HG03159 (cell line): ENCODE measurements at regions not wholly inside any gene's neighbourhood (a gene's known extent, or its start where the extent isn't known, plus 50 kb on each side); places are given as distances from the start of the nearest gene placed in this dataset.

Source experiments
- ATAC-seq: cut with Tn5 transposase; IDR thresholded peaks from one replicate; pipeline ENCODE4 v1.9.1; 2021; ENCODE audit warnings: mild to moderate bottlenecking, moderate library complexity; ENCODE audit not compliant: unreplicated experiment

DNA sequence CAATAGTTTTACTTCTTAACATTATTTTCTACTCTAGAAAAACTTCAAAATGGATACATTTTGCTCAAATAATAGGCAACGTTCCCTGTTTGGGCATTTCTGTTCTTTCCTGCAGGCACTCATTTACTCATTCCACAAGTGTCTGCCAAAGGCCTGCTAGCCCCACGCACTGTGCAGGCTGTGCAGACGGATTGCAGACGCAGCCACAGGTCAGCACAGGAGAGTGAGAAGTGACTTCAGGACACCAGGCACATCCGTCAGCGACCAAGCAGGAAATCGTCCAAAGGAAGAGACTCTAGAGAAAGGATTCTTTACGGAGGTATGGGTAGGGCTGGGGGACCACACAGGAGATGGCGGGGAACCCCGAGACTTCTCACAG lies 103.0 kb upstream of the AGAP1 start:
- ATAC-seq: no peak

GRCh38 chr2:235391921-235392615 lies 101.8 kb upstream of the AGAP1 start:
- ATAC-seq: no peak

DNA sequence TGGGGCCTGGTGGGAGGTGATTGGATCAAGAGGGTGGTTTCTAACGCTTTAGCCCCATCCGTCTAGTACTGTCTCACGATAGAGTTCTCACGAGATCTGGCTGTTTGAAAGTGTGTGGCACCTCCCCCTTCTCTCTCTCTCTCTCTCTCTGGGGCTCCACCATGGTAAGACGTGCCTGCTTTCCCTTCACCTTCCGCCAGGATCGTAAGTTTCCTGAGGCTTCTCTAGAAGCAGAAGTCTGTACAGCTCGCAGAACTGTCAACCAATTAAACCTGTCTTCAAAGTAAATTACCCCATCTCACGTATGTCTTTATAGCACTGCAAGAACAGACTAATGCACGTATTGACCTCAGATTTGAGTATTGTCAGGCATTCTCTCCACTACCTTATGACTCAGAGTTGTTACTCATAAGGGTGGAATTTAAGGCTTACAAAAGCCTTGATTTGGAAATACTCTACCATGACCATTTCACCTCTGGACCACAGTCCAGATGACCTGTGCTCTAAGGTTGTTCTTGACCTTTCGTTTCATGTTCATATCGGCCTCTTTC lies 99.5 kb upstream of the AGAP1 start:
- ATAC-seq: no peak

DNA sequence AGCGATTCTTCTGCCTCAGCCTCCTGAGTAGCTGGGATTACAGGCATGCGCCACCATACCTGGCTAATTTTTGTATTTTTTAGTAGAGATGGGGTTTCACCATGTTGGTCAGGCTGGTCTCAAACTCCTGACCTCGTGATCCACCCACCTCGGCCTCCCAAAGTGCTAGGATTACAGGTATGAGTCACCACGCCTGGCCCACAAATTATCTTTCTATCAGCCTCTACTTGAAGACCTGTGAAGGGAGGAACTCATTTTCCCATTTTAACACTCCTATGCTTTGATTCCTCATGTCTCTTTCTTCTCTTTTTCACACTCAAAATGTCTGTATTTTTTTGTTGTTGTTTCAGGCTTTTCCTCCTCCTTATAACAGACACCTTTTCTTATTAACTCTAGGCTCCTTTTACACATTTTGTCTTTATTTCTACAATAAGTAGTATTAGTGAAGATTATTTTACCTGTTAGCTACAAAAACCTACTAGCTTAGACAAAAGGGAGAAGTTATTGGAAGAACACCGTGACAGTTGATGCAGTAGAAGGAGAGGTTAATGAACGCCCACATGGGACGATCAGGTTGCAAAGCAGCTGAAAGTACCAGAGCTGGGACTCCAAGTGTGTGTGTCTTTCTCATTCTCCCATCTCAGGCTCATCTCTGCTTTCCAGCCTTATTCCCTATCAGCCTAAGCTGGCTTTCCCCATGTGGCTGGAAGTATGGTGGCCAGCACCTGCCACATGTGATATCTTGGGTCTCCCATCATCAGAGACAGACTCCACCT lies 97.6 kb upstream of the AGAP1 start:
- no peak for ATAC-seq

GRCh38 chr2:235398321-235398720 lies 95.5 kb upstream of the AGAP1 start:
- ATAC-seq: no peak

- ATAC-seq: no peak
These were observed 93.9 kb upstream of the AGAP1 start for GRCh38 chr2:235399895-235400294.

DNA sequence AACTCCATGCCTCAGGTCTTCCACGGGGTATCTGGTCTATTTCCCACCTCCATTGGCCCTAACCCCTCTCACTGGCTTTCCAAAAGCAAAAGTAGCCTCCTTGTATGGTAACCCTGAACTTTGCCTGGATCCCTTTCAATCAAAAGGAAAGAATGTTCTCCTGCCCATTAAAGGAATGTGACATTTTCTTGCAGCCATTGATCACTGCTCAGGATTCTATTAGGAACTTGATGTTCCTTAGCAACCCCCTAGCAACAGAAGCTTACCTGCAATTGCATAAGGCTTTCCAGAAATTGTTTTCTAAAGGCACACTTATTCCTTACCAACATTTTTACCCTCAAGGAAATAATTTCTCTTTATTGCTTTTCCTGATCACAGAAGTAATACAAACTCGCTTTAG lies 91.4 kb upstream of the AGAP1 start:
- no peak for ATAC-seq

DNA sequence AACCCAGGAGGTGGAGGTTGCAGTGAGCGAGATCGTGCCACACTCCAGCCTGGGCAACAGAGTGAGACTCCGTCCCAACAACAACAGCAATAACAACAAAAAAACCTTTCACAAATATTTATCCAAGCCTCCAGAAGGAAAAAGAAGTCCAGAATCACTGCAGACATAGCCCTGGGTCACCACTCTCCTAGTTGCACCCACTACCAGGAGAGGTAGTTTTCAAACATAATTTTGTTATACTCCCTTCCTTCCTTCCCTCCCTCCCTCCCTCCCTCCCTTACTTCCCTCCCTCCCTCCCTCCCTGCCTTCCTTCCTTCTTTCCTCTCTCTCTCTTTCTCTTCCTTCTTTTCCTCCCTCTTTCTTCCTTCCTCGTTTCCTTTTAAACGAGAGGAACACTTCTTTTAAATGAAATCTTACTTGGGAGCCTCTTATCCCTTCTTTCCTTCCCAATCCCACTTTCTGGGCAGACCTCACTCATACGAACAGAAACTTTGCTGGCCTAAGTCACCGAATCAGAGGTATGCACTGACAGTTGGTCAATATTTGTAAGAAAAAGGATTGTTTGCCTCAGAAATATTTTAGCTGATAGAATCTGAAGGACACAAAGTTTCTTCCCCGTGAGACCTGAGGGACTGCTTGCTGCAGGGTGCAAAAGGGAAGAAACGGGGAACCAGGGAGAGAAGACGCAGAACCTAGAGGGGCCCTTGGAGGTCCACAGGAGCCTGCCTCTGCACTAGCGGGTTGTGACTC lies 88.1 kb upstream of the AGAP1 start:
- no peak for ATAC-seq

- ATAC-seq: no peak
These were observed 87.4 kb upstream of the AGAP1 start for GRCh38 chr2:235406430-235406829.

GRCh38 chr2:235411905-235412485 lies 81.8 kb upstream of the AGAP1 start:
- no peak for ATAC-seq

DNA sequence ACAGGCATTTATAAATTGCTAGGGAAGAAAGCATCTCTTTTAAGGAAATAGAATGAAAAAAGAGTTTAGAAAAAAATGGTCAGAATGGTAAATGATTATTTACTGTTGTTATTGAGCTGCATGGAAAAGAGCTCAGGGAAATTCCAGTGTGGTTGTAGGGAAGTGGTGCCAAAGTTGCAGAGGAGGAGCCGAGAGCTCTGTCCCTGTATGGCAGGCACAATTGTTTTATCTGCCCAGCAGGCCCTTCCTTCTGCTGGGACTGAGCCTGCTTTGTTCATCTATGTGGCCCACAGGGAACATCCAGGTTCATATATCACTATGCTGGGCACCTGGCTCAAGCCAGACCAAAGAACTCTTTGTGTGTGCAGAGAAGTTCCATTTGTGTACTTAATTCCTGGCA lies 80.8 kb upstream of the AGAP1 start:
- ATAC-seq: no peak

DNA sequence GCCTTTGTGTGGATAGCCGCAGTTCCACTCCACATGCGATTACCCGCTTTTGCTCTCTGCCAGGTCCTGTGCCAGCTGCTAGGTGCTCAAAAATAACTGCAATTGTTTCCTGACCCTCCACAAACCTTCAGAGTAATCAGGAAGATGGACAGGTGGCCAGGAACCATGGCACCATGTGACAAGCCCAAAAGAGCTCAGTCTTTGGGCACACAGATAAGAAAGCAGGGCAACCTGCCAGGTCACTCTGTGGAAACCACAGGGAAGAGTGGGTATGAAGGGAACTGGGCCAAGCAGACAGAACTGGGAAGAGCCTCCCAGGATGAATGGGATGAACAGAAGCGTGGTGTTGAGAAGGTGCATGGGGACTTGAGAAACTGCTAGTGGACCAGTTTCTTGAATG lies 79.4 kb upstream of the AGAP1 start:
- no peak for ATAC-seq

DNA sequence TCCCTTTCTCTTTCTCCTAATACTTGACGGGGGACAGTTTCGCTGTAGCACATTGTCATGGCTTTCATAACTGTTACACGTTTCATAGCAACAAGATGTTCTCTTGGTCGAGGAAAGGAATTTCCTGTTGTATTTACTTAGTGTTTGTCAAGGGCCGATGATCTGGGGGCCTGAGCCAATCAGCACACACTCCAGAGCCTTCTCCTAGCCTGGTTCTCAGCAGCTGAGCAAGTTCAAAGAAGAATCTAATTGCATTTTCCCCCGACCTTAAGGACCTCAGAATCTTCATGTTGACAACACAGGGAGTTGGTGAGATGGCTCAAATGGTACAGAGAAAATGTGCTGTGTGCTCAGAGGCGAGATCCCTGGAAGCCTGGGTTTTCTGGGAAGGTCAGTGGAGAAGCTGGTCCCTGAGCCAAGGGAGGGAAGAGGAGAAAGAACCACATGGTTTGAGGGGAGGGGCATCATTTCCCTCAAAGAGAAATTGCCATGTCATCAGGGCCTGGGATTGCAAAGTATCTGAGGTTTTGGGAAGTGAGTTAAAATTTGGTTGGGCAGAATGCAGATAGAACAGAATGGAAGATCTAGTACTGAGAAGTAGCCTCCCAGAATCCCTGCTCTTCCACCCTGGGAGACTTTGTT lies 76.9 kb upstream of the AGAP1 start:
- ATAC-seq: no peak

DNA sequence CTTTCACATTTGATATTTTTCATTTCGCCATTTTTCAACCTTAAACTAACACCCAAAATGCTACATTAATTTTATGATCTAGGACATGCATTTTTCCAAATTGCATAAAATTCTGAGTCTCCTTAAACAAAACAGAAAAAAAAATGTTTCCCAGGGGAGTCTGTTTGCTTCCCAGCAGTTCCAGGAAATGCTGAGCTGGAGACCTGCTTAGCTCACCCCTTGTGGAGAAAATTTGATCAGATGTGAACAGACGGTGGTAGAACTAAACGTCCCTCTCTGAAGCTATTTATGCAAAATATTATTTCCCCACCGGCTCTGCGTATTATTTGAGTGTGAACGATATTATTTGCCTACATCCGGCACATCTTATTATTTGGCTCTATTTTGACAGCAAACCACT lies 74.9 kb upstream of the AGAP1 start:
- ATAC-seq: no peak

GRCh38 chr2:235419996-235420395 lies 73.8 kb upstream of the AGAP1 start:
- no peak for ATAC-seq

DNA sequence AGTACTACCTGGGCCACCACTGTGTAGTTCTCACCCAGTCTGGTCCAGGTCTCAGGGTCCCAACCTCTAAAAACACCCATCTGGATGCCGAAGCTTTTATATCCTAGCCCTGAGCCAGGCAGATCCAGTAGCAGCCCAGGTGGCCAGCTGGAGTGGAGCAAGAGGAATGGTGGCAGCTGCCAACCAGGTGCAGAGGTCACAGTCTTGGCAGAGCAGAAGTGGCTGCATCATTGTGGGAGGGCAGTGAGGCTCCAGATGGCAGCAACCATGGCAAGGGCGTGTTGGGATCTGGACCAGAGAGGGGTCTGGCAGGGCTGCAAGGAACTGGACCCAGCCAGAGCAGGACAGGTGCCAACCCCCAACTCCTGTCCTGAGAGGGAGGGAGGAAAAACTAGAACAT lies 72.2 kb upstream of the AGAP1 start:
- no peak for ATAC-seq

DNA sequence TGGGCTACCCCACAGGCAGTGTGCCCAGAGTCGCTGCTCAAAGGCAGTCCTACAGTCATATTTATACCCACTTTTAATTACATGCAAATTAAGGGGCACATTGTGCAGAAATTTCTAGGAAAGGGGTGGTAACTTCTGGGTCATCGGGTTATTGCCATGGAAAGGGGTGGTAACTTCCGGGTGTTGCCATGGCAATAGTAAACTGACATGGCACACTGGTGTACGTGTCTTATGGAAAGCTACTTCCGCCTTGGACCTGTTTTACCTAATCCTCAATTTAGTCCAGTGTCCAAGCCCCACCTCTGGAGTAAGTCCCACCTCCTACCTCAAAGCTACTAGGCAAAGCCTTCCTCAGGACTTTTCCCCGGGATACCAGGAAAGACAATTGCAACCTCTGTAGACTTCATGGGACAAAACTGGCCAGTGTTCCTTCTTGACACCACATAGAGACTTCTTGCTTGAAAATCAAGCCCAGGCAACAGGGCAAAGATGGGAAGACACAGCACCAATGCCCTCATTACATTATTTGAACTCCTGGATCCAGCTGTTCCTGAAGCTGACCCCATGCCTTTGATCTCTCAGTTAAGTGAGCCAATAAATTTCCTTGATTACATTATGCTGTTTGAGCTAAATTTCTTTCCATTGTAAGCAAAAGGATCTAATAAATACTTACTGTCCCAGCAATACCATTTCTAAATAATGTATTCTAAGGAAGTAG lies 63.3 kb upstream of the AGAP1 start:
- no peak for ATAC-seq

GRCh38 chr2:235432741-235433520 lies 60.9 kb upstream of the AGAP1 start:
- no peak for ATAC-seq

- ATAC-seq: no peak
These were observed 60.0 kb upstream of the AGAP1 start for GRCh38 chr2:235433860-235434259.
